GM12872 (cell line): ENCODE measurements at regions not wholly inside any gene's neighbourhood (a gene's known extent, or its start where the extent isn't known, plus 50 kb on each side); places are given as distances from the start of the nearest gene placed in this dataset.

ENCODE experiments used
- CTCF ChIP-seq: IDR thresholded peaks from 3 replicates; pipeline ENCODE4 v1.5.1; 2011; ENCODE audit warnings: low read depth, mild to moderate bottlenecking, low read length, moderate library complexity; ENCODE audit not compliant: insufficient read depth

GRCh38 chr2:196322973-196323810 is 151.8 kb upstream of the STK17B start:
- no peak for TF ChIP-seq CTCF

DNA sequence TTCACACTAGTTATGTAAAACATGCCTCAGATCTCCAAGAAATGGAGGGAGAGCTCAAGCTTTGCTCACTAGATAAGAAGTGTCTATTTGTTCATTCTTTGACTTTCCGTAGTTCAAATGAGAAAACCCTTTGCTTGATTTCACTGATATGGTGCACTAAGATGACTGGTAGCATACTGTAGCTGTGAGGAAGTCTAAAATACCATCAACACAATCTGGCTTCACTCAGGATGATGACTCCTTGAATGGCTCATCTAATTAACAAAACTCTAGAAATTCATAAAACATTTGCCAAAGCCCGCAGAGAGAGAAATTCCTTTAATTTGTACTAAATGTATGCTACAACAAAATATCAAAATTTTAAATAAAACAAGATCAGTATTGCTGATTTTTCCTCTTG is 152.8 kb upstream of the STK17B start:
- TF ChIP-seq CTCF, result no peak

DNA sequence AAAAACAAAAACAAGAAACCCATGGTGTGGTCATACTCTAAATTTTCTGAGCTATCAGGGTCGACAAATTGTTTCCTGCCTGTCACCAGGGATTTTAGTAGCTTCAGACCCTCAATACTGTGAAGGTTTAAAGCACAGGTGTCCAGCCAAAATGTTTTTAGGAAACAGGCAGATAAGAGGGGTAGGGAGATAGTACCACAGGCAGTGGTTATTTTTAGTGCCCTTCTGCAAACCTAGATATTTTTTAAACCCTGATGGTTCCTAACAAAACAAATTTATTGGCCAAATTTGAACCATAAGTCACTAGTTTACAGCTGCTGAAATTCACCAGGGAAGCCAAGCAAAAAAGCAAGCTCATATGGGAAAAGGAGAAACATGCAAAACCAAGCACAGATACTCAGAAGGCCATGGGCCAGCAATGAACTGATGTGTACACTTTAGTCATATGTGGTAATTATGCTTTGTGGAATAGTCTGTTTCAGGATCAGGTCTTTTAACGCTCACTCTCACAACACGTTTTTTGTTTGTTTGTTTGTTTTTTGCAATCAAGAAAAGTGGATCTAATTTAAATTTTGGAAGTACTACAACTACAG is 156.8 kb upstream of the STK17B start:
- no peak for TF ChIP-seq CTCF

GRCh38 chr2:196329959-196330358 is 158.6 kb upstream of the STK17B start:
- no peak for TF ChIP-seq CTCF

- TF ChIP-seq CTCF, result no peak
Observed at GRCh38 chr2:196330645-196331044, 159.3 kb upstream of the STK17B start.

GRCh38 chr2:196331143-196331542 is 159.8 kb upstream of the STK17B start:
- no peak for TF ChIP-seq CTCF

DNA sequence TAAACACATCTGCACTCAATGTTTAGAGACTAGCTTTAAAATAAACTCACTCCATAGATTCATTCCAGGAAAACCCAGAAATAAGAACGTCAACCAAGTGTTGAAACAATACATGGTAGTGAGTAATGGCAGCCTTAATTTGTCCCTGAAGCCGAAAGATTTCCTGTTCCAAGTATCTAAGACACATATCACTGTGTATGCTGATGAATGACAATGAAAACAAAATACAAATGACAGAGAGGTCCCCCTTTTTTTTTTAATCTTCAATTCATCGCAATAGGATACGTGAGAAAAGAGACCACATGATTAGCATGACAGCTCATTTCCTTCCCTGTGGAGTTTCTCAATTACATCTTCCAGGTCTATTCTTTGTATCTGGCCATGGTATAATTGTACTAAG is 160.5 kb upstream of the STK17B start:
- no peak for TF ChIP-seq CTCF
